GM12872 (cell line): ENCODE measurements at regions not wholly inside any gene's neighbourhood (a gene's known extent, or its start where the extent isn't known, plus 50 kb on each side); places are given as distances from the start of the nearest gene placed in this dataset.

Source experiments
- TF ChIP-seq, protein P1 (sequence below): IDR thresholded peaks from 3 replicates; pipeline ENCODE4 v1.5.1; 2011; ENCODE audit warnings: low read depth, mild to moderate bottlenecking, low read length, moderate library complexity; ENCODE audit not compliant: insufficient read depth

DNA sequence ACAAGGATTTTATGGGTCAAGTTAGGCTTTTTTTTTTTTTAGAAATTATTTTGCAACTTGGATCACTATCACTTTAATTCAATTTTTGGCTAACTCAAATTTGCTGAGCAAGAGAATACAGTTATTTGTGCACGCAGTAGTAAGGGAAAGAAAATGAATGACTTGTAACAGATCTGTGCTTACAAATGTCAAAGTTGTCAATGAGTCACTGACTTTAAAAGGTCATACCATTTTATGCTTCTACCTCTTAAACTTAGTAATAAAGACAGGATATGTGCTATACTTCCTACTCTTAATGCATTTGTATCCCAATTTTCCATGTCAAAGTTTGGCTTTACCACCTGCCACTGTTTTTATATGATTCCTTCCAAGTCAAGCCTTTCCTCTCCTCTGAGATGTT is 131.1 kb upstream of the FBXO33 start:
- TF ChIP-seq, protein P1, sequence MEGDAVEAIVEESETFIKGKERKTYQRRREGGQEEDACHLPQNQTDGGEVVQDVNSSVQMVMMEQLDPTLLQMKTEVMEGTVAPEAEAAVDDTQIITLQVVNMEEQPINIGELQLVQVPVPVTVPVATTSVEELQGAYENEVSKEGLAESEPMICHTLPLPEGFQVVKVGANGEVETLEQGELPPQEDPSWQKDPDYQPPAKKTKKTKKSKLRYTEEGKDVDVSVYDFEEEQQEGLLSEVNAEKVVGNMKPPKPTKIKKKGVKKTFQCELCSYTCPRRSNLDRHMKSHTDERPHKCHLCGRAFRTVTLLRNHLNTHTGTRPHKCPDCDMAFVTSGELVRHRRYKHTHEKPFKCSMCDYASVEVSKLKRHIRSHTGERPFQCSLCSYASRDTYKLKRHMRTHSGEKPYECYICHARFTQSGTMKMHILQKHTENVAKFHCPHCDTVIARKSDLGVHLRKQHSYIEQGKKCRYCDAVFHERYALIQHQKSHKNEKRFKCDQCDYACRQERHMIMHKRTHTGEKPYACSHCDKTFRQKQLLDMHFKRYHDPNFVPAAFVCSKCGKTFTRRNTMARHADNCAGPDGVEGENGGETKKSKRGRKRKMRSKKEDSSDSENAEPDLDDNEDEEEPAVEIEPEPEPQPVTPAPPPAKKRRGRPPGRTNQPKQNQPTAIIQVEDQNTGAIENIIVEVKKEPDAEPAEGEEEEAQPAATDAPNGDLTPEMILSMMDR: no peak

DNA sequence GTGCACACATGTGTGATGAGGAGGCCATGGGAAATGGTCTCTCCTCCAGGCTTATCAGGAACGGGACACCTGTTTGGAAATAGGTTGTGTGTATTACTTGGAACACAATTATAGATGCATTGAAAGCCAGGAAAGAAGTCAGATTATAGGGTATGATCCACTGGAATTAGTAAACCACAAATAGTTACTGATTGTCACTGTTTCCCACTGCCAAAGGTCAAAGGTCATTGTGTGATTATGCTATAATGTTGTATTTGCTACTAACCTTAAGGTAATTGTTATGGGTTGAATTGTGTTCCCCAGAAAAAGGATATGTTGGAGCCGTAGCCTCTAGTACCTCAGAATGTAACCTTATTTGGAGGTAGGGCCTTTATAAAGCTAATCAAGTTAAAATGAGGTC is 129.9 kb upstream of the FBXO33 start:
- TF ChIP-seq, protein P1: no peak

DNA sequence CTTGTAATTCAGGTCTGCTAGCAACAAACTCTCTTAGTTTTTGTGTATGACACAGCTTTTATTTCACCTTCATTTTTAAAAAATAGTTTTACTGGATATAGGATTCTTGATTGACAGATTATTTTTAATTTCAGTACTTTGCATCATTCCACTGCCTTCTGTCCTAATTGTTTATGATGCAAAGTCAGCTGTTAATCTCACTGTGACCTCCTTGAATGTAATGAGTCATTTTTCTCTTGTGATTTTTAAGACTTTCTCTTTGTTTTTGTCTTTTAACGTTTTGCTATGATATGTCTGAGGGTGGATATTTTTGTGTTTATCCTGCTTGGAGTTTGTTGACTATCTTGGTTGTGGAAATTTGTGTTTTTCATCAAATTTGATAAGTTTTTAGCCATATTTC is 126.3 kb upstream of the FBXO33 start:
- TF ChIP-seq, protein P1: no peak

DNA sequence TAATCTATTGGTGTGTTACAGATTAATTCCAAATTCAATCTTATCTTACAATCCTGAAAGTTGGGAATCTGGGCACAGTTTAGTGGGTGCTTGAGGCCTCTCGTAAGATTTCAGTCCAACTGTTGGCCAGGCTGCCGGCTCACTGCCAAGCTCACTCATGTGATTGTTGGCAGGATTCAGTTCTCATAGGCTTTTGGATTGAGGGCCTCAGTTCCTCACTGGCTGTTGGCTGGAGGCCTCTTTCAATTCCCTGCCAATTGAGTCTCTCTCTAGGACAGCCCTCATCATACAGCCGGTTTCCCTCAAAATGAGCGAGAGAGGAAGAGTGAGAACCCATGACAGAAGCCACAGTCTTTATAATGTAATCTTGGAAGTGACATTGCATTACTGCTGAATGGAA is 123.5 kb upstream of the FBXO33 start:
- TF ChIP-seq, protein P1: no peak

DNA sequence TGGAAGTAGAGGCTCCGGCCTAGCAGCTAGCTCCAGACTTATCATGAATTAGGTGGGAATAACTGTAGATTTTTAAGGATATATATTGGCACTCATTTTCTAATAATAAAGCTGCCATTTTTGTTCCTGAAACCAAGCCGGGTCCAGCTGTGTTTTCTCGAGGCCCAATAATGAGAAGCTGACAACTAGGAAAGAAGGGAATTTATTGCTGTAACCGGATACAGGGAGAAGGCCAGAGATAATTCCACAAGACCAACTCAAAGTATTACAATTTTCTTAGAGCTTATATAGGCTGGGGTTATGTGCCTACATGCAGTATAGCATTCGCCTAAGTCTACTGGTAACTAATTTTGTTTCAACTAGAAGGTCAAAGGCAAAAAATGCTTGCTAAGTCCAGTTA is 122.3 kb upstream of the FBXO33 start:
- TF ChIP-seq, protein P1: no peak

DNA sequence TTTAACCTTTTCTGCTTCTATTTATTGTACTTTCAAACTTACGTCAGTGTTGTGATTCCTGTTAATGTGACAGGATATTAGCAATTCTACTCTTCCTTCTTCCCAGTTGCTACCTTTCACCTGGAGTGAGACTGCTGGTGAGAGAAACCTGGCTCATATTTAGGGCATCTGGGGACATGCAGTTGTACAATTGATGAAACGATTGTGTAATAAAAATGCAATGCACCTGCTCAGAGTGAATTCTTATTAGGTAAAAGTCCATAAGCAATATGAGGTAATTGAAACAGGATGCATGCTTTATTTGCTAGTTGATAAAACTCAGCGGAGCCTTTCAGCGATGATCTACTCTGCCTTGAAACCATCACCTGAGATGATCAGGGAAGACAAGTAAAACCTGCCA is 116.1 kb upstream of the FBXO33 start:
- TF ChIP-seq, protein P1: no peak

DNA sequence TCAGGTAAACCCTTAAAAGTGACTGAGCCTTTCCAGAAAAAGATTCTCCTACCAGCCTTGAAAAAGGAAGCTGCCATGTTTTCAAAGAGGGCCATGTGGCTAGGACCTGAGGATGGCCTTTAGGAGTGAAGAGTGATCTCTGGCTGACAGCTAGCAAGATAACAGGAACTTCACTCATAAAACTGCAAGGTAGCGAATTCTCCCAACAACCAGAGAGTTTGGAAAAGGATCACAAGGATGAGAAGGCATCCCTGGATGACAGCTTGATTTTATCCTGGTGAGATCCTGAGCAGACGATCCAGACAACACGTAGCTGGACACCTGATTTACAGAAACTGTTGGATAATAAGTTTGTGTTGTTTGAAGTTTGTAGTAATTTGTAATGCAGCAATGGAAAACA is 115.6 kb upstream of the FBXO33 start:
- TF ChIP-seq, protein P1: no peak

DNA sequence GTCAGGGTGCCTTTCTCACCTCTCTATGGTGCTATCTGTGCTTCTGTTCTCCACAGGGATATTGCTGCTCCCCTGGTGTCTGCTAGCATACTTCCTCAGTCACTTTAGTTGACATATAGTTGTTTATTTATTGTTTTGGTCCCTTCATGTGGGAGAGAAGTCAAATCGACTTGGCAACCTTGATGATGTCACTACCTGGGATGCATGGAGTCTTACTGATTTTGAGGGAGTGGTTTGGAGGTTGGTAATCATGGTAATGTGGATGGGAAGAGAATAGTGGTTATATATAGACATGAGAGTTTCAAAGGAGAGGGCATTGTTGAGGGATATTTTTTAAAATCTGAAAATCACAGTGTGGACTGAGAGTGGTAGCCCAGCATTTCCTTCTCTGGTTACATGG is 73.6 kb upstream of the FBXO33 start:
- TF ChIP-seq, protein P1: no peak
